NCI-H1048 (cell line): ENCODE measurements at regions not wholly inside any gene's neighbourhood (a gene's known extent, or its start where the extent isn't known, plus 50 kb on each side); places are given as distances from the start of the nearest gene placed in this dataset.

ENCODE experiments used
- DNase-seq: peaks from one replicate; lab custom pipeline; 2025; lab: John Stamatoyannopoulos, UW

GRCh38 chr6:104617591-104617990 is 242.1 kb downstream of the HACE1 start:
- DNase-seq: no peak

- DNase-seq: no peak
Measured at GRCh38 chr6:104614394-104614793, 245.3 kb downstream of the HACE1 start.

GRCh38 chr6:104613416-104614001 is 246.2 kb downstream of the HACE1 start:
- no peak for DNase-seq

- no peak for DNase-seq
Measured at GRCh38 chr6:104612541-104612940, 247.2 kb downstream of the HACE1 start.

GRCh38 chr6:104608101-104608500 is 251.6 kb downstream of the HACE1 start:
- no peak for DNase-seq

- DNase-seq: no peak
Measured at GRCh38 chr6:104607501-104607900, 252.2 kb downstream of the HACE1 start.

GRCh38 chr6:104606361-104606760 is 253.4 kb downstream of the HACE1 start:
- DNase-seq: no peak

GRCh38 chr6:104604685-104605084 is 255.0 kb downstream of the HACE1 start:
- DNase-seq: no peak

GRCh38 chr6:104603108-104603745 is 256.5 kb downstream of the HACE1 start:
- no peak for DNase-seq

GRCh38 chr6:104601721-104602120 is 258.0 kb downstream of the HACE1 start:
- DNase-seq: no peak

- no peak for DNase-seq
Measured at GRCh38 chr6:104601131-104601651, 258.5 kb downstream of the HACE1 start.

GRCh38 chr6:104600639-104600931 is 259.1 kb downstream of the HACE1 start:
- no peak for DNase-seq

GRCh38 chr6:104599821-104600638 is 259.7 kb downstream of the HACE1 start:
- no peak for DNase-seq

GRCh38 chr6:104597541-104598050 is 262.1 kb downstream of the HACE1 start:
- no peak for DNase-seq

- no peak for DNase-seq
Measured at GRCh38 chr6:104596091-104596490, 263.6 kb downstream of the HACE1 start.

GRCh38 chr6:104595311-104595820 is 264.4 kb downstream of the HACE1 start:
- no peak for DNase-seq

GRCh38 chr6:104591573-104592334 is 268.0 kb downstream of the HACE1 start:
- DNase-seq: no peak

- no peak for DNase-seq
Measured at GRCh38 chr6:104589940-104590339, 269.8 kb downstream of the HACE1 start.

GRCh38 chr6:104585646-104586045 is 274.1 kb downstream of the HACE1 start:
- no peak for DNase-seq

GRCh38 chr6:104580452-104580851 is 279.3 kb downstream of the HACE1 start:
- DNase-seq: no peak

GRCh38 chr6:104579310-104579863 is 280.3 kb downstream of the HACE1 start:
- DNase-seq: no peak

- no peak for DNase-seq
Measured at GRCh38 chr6:104575536-104575935, 284.2 kb downstream of the HACE1 start.
